Skin of body (tissue), 1 donor: ENCODE measurements at regions not wholly inside any gene's neighbourhood (a gene's known extent, or its start where the extent isn't known, plus 50 kb on each side); places are given as distances from the start of the nearest gene placed in this dataset.

Experiments
- DNase-seq: peaks from one replicate; lab custom pipeline; 2025; lab: John Stamatoyannopoulos, UW

DNA sequence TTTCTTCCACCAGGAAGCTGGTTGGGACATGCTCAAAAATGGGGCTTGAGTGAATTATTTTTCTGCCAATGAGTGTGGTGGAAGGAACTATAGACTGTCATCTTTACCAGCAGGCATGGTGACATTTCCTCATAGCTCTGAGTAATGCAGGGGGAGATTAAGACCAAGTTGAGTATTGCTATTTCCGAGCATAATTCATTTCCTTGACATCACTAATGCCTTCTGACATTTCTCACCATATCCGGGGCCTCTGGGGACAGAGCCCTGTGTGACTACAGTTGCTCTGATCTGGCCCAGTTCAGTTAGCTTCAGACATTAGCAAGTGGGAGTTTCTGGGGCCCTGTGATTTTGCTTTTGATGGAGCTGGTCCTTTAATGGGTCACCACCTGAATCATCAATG, 410.4 kb downstream of the MEIS1 start:
- no peak for DNase-seq

DNA sequence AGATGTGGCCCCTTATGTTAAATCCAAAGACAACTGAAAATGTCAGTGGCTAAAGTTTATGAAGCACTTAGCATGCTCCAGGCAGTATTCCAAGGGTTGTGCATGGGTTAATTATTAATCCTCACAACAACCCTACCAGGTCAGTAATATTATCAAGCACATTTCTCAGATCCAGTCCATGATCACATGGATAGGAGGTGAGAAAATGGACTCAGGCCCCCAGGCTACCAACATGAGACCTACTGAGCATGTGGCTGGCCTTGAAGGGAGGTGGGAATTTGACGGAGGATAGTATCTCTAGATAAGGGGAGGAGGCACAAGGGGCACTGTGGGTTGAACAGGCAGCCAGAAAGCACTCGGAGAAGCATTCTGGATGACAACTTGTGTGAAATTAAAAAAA, 412.0 kb downstream of the MEIS1 start:
- DNase-seq: no peak

DNA sequence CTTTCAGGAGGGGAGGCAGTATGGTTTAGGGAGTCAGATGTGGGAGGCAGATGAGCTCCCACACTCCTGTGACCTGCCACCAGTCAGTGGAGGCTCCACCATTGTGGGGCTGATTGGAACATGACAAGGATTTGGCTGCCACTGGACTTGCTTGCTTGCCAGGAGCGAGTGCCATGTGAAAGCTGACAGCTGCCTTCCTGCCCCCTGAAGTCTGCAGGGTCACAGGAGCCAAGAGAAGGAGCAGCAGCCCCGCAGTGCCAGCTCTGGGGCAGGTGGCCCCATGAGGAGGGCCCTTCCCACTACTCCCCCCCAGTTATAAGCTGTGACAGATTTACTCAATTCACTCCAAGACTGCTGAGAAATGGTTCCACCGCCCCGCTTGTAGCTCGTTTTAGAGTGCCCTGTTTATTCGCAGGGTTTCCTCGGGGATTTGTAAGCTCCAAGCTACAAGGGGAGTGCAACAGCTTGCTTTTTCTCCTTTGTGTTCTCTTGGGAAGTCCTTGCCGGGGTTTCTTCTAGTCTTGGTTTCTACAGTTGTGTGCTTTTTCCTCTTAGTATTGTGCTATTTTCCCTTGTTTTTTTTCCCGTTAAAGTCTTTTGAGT, 414.3 kb downstream of the MEIS1 start:
- no peak for DNase-seq

- no peak for DNase-seq
These were observed 415.5 kb downstream of the MEIS1 start for GRCh38 chr2:66850376-66850775.

GRCh38 chr2:66851449-66851872, 416.5 kb downstream of the MEIS1 start:
- DNase-seq: peak; percentile 21

DNA sequence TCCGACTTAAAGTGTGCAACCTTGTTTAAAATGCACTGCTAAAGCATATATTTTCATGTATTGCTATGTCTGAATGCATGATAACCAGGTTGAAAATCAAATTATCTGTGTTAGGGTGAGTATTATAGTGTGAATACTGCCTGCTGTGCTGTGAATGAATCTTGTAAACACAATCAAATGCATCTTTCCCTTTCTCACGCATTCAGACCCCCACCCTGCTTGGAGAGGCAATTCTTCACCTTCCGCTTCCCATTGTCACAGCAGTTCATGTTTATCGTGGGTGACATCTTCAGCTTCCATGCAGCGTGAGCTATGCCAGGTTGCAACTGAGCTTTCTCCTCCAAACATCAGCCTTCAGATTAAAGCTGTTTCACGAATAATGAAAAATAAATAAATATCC, 418.0 kb downstream of the MEIS1 start:
- no peak for DNase-seq

DNA sequence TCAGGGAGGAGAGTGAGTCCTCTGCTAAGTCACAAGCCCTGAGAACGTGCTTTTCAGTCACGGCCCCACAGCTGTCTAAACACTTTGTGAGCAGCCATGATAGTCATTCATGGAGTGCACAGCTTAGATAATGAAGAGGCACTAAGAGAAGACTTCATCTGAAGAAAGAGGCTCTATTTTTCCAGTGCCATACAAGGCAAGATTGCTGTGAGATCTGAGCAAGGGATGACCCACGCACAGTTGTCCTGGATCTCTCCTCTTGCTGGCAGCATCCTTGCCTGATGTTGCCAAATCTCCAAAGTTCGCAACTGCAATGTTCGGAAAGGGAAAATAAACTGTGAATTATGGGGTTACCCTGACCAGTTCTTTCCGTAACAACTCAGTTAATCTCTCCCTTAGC, 418.7 kb downstream of the MEIS1 start:
- DNase-seq: no peak

DNA sequence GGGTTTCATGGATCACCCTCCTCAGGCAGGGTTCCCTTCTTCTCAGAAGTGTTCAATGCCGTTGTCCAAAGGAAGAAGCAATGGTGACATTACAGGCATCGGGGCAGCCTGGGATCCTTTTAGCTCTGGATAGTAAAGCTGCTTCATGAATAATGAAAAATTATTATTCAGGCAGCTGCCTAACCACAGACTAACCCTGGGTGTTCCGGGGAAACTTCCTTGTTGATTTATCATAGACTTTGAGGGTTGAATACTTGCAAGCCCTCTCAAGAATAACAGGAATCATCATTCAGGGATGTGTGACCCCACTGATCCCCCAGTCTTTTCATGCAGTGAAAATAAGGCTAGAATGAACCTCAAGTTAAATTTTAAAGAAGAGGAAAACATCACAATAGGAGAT, 419.4 kb downstream of the MEIS1 start:
- DNase-seq: no peak

DNA sequence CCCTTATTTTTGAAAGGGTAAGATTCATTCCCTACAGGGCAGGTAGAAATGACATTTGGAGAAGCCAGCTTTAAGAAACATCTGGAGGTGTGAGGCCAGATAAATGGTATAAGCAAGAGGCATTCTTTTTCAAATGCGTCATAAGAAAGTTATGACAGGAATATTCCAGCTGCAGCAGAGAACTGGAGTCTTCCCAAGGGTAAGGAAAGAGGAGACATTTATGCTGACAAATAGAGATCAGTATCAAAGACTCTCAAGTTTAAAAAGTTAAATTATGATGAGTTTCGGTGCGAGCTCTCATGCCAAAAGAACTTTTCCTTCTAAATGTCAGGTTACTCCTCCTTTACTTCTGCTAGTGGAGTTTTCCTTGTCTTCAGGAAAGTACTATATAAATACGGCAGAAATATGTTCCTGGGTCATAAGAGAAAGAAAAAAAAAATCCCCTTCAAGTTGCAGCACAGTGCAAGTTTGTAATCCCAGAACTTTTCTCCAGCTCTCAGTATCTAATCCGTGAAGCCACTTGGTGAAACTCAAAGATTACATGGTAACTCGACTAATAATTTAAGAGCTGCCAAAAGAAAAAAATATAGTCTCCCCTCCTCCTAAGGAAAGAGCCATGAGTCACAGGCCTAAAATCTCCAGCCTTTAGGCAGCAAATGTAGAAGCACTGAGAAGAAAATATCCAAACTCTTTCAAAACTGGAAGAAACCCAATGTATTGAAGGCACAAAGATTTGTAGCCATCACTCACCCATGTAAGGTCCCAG, 428.1 kb downstream of the MEIS1 start:
- DNase-seq: peak; percentile 31

DNA sequence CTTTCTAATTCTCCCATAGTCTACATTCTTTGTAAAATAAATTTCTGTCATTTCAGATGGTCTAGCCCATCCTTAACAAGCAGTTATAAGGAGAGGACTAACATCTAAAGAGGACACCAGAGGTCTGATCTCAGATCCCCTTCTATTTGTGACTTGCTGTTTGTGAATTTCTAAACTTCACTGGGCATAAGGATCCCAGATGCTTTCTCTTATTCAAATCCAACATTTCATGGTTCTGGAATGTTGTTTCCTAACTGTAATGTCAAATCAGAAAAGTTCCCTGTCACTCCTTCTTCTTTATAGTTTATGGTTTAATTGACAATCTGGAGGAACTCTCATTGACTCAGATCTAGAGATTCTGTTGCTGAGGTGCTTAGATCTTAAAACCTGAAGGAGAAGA, 430.2 kb downstream of the MEIS1 start:
- peak; percentile 44 for DNase-seq

- DNase-seq: no peak
These were observed 431.6 kb downstream of the MEIS1 start for GRCh38 chr2:66866331-66867062.

DNA sequence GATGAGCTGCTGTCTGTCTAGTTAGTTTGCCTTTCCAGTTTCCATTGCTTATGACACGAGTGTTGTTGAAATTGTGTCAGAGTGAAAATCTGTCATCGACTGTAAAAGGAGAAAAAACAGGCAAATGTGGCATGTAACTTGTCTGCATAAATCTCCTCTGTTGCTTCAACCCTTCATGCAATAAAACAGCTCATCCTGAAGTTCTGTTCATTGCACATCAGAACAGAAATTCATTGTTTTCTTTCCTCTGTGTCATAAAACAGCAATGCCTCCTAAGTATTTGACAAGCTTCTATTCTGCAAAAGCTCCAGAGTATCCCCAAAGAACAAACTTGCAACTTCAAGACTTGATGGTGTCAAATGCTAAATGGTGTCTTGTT, 432.1 kb downstream of the MEIS1 start:
- DNase-seq: no peak

DNA sequence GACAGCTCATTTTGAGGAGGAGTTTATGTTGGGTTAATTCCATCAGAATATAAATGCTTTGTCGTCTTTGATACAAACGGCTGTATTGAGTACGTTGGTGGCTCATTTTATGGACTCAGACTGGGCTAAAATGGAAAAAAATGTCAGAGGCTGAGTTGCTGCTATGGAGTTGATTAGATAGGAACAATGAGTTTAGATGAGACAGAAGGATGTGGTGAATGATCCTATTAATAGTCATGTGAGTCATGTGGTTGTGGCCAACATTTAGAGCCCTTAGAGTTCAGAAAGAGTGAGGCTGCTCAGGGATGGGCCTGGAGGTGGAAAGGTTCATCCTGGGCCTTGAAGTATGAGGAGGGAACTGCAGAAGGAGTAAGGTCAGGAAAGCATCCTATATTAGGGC, 434.2 kb downstream of the MEIS1 start:
- DNase-seq: no peak

GRCh38 chr2:66872081-66872985, 437.4 kb downstream of the MEIS1 start:
- no peak for DNase-seq

- DNase-seq: peak; percentile 27
These were observed 438.2 kb downstream of the MEIS1 start for GRCh38 chr2:66872986-66873754.

GRCh38 chr2:66874411-66874810, 439.5 kb downstream of the MEIS1 start:
- DNase-seq: no peak

DNA sequence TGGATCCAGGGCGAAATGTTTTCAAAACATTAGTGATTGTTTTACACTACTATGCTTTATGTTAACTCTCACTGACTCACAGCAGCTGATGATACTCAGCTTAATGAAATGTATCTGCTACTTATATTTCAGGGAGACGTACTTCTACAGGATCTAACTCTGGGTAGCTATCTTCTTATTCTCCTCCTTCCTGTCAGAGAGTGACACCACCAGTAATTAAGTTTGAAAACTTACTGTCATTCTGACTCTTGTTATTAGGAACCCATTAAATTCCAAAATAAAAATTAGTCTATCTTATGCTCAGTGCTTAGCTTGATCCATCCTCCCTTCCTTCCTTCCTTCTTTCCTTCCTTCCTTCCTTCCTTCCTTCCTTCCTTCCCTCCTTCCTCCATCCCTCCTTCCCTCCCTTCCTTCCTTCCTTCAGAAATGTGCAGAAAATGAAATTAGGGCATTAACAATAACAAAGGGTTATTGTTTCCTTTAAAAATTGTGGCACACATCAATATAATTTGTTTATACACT, 441.1 kb downstream of the MEIS1 start:
- no peak for DNase-seq

- DNase-seq: no peak
These were observed 451.0 kb downstream of the MEIS1 start for GRCh38 chr2:66885775-66886383.

DNA sequence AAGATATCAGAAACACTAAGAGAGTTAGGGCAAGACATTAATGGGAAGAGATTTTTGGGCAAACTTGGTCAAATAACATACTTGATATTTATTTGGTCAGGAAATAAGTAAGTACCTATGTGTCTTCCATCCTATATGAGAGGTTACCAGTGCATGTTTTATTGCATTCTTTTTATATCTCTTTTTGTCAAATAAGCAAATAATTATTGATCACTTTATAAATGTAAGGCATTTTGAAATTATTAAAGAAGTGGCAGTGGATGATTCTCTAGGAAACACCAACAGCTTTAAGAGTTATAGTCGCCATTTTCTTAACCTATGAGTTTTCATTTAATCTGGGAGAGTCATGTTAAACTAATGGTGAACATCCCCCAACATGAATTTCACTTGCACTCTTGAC, 453.3 kb downstream of the MEIS1 start:
- no peak for DNase-seq
